Fibroblast of lung (primary cell): ENCODE measurements at regions not wholly inside any gene's neighbourhood (a gene's known extent, or its start where the extent isn't known, plus 50 kb on each side); places are given as distances from the start of the nearest gene placed in this dataset.

Source experiments
- DNase-seq, 2 donors: peaks; one replicate each; pipeline versions ENCODE4 v3.0.0 to v3.0.0-alpha.2; 2010; ENCODE audit warnings: low read depth in 2 of 2
- H2AFZ ChIP-seq: 2 replicates; pipeline ENCODE4 v1.5.1; 2012; ENCODE audit warnings: low read length, control low read depth, inconsistent platforms
- H3K27ac ChIP-seq: 2 replicates; pipeline ENCODE4 v1.5.1; 2011; ENCODE audit warnings: low read length, control low read depth; ENCODE audit not compliant: insufficient read depth
- H3K27me3 ChIP-seq: 2 replicates; pipeline ENCODE4 v1.5.1; 2011; ENCODE audit warnings: mild to moderate bottlenecking, low read length; ENCODE audit not compliant: control insufficient read depth, insufficient read depth
- H3K36me3 ChIP-seq: 2 replicates; pipeline ENCODE4 v1.5.1; 2011; ENCODE audit warnings: low read length; ENCODE audit not compliant: control insufficient read depth, insufficient read depth
- H3K4me1 ChIP-seq: 2 replicates; pipeline ENCODE4 v1.5.1; 2011; ENCODE audit warnings: low read length; ENCODE audit not compliant: control insufficient read depth, insufficient read depth; ENCODE audit errors: extremely low read depth
- H3K4me2 ChIP-seq: 2 replicates; pipeline ENCODE4 v1.5.1; 2011; ENCODE audit warnings: low read length, control low read depth; ENCODE audit not compliant: insufficient read depth; ENCODE audit errors: extremely low read depth
- H3K4me3 ChIP-seq, 4 experiments: fragments of 200-600 bp in 1 of 4; sonication (generic) in 1 of 4; replicated peaks in 1 of 4; 2 replicates each; pipeline ENCODE4 v1.5.1; 2011 to 2016; ENCODE audit warnings: low read length in 4 of 4, low read depth in 3 of 4, mild to moderate bottlenecking in 3 of 4, control low read depth in 2 of 4, inconsistent platforms in 1 of 4, mixed read lengths in 1 of 4; ENCODE audit not compliant: insufficient read depth in 1 of 4; ENCODE audit errors: control extremely low read depth in 1 of 4
- H3K79me2 ChIP-seq: 2 replicates; pipeline ENCODE4 v1.5.1; 2012; ENCODE audit warnings: mild to moderate bottlenecking, low read length, inconsistent platforms; ENCODE audit not compliant: control insufficient read depth, insufficient read depth
- H3K9ac ChIP-seq: 2 replicates; pipeline ENCODE4 v1.5.1; 2011; ENCODE audit warnings: mild to moderate bottlenecking, low read length, control low read depth; ENCODE audit not compliant: insufficient read depth
- H3K9me3 ChIP-seq: 2 replicates; pipeline ENCODE4 v1.5.1; 2012; ENCODE audit warnings: low read depth, low read length; ENCODE audit not compliant: control insufficient read depth, insufficient read depth
- H4K20me1 ChIP-seq: 2 replicates; pipeline ENCODE4 v1.5.1; 2011; ENCODE audit warnings: low read length; ENCODE audit not compliant: control insufficient read depth, insufficient read depth; ENCODE audit errors: extremely low read depth
- CTCF ChIP-seq, 2 donors: IDR thresholded peaks in 1 of 2; conservative IDR thresholded peaks in 1 of 2; 1 replicate in 1 of 2; 2 replicates in 1 of 2; pipeline ENCODE4 v1.5.1; 2011 to 2012; ENCODE audit warnings: low read length in 2 of 2, control low read depth in 1 of 2, inconsistent platforms in 1 of 2, low read depth in 1 of 2, mild to moderate bottlenecking in 1 of 2
- EZH2 ChIP-seq: IDR thresholded peaks from 2 replicates; pipeline ENCODE4 v1.5.1; 2012; ENCODE audit warnings: low read length, control low read depth, mild to moderate bottlenecking; ENCODE audit errors: missing control alignments

- H3K4me2 ChIP-seq: no peak overlapping the region
- H3K4me3 ChIP-seq: no peak overlapping the region
- no peaks in the 10 kb centered on the region for H3K36me3 ChIP-seq
- H3K27ac ChIP-seq: no peak overlapping the region
- no peaks in the 10 kb centered on the region for H3K9me3 ChIP-seq
- TF ChIP-seq CTCF (conservative IDR thresholded peaks at IDR 0.05 in 1 of 2, IDR thresholded peaks at IDR 0.05 in 1 of 2; ENCODE audit: low read depth in 1 of 2, low read length in 2 of 2): no peak
- no peak for TF ChIP-seq EZH2
- H3K79me2 ChIP-seq: no peaks in the 10 kb centered on the region
- no peak for DNase-seq
- no peaks in the 10 kb centered on the region for H3K4me1 ChIP-seq
- no peak overlapping the region for H2AFZ ChIP-seq
- H3K9ac ChIP-seq: no peak overlapping the region
- no peaks in the 10 kb centered on the region for H4K20me1 ChIP-seq
- H3K27me3 ChIP-seq: no peaks in the 10 kb centered on the region
These were observed 151.9 kb upstream of the NRXN3 start for GRCh38 chr14:78018283-78018682.

- no peaks in the 10 kb centered on the region for H3K9me3 ChIP-seq
- no peaks in the 10 kb centered on the region for H3K27me3 ChIP-seq
- DNase-seq: peak; percentile 3 to 58
- H3K4me3 ChIP-seq: no peak overlapping the region
- no peaks in the 10 kb centered on the region for H3K36me3 ChIP-seq
- no peak overlapping the region for H3K9ac ChIP-seq
- TF ChIP-seq EZH2 (no peak), CTCF (conservative IDR thresholded peaks at IDR 0.05 in 1 of 2, IDR thresholded peaks at IDR 0.05 in 1 of 2; ENCODE audit: low read depth in 1 of 2, low read length in 2 of 2) (peak; percentile 18 to 28)
- no peak overlapping the region for H2AFZ ChIP-seq
- H3K79me2 ChIP-seq: no peaks in the 10 kb centered on the region
- no peaks in the 10 kb centered on the region for H3K4me1 ChIP-seq
- H3K4me2 ChIP-seq: no peak overlapping the region
- H3K27ac ChIP-seq: no peak overlapping the region
- H4K20me1 ChIP-seq: no peaks in the 10 kb centered on the region
These were observed 148.1 kb upstream of the NRXN3 start for GRCh38 chr14:78022059-78022458.

GRCh38 chr14:78023112-78023511 lies 147.1 kb upstream of the NRXN3 start:
- Histone ChIP-seq H3K36me3 (no peaks in the 10 kb centered on the region), H3K4me2 (no peak overlapping the region), H3K79me2 (no peaks in the 10 kb centered on the region), H3K4me3 (no peak overlapping the region), H3K27me3 (no peaks in the 10 kb centered on the region), H2AFZ (no peak overlapping the region), H3K4me1 (no peaks in the 10 kb centered on the region), H3K9ac (no peak overlapping the region), H3K9me3 (no peaks in the 10 kb centered on the region), H3K27ac (no peak overlapping the region), H4K20me1 (no peaks in the 10 kb centered on the region)
- no peak for DNase-seq
- TF ChIP-seq EZH2 (no peak), CTCF (conservative IDR thresholded peaks at IDR 0.05 in 1 of 2, IDR thresholded peaks at IDR 0.05 in 1 of 2; ENCODE audit: low read depth in 1 of 2, low read length in 2 of 2) (no peak)
